GM21381 (cell line): ENCODE measurements at regions not wholly inside any gene's neighbourhood (a gene's known extent, or its start where the extent isn't known, plus 50 kb on each side); places are given as distances from the start of the nearest gene placed in this dataset.
"Not testable (repeated sequence)": the region's sequence is repeated elsewhere in the genome, so short reads cannot be mapped to it uniquely, and the experiment has no call there.

Experiments
- ATAC-seq: cut with Tn5 transposase; IDR thresholded peaks from one replicate; pipeline ENCODE4 v1.9.1; 2021; ENCODE audit warnings: mild to moderate bottlenecking, moderate library complexity; ENCODE audit not compliant: unreplicated experiment

GRCh38 chr15:81636064-81636463 is 262.1 kb upstream of the TMC3 start:
- ATAC-seq, result not testable (repeated sequence)

- no peak for ATAC-seq
Observed at GRCh38 chr15:81633889-81634288, 259.9 kb upstream of the TMC3 start.

GRCh38 chr15:81625896-81626295 is 251.9 kb upstream of the TMC3 start:
- ATAC-seq, result no peak

DNA sequence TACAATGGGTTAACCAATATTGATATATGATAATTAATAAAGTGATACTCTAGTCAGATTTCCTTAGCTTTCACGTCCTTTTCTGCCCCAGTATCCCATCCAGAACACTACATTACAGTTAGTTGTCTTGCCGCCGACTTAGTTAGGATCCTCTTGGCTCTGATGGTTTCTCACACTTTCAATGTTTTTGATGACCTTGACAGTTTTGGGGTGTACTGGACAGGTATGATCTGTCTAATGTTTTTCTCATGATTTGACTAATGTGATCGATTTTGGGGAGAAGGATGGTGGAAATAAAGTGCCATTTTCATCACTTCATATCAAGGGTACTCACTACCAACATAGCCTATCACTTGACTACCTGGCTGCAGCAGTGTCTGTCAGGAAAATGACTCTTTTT is 245.0 kb upstream of the TMC3 start:
- ATAC-seq, result no peak

GRCh38 chr15:81612631-81613030 is 238.6 kb upstream of the TMC3 start:
- ATAC-seq, result no peak

DNA sequence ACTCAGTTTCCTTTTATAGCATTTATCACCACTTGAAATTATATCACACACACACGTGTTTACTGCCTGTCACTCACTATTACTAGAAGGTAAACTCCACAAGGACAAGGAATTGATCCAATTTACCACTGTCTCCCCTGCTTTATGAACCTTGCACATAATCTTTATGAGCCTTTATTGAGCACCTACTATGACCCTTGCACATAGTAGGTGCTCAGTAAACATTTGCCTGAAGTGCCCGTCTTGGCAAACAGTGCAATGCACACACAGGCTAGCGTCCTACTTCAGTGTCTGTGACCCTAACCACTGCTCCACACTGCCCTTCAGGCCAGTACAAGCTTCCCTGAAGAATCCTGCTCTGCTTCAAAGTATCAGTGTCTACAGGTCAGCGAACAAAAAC is 237.7 kb upstream of the TMC3 start:
- no peak for ATAC-seq

GRCh38 chr15:81608309-81608829 is 234.4 kb upstream of the TMC3 start:
- no peak for ATAC-seq

DNA sequence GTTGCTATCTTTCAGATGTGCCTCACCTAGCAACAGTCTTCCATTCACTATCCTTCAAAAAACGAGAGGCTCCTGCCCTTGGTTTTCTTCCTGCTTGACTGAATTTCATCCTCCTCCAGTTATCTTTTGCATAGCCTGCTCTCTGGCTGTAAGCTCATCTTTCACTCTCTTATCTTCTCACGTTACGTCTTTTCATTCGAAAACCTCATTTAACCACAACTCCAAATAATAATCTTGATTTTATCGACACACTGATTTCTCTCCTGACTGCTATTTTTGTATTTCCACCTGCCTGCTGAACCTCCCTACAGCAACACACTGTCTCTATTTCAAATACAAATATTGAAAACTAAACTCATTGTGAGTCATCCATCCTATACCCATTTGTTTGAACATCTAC is 230.7 kb upstream of the TMC3 start:
- no peak for ATAC-seq

DNA sequence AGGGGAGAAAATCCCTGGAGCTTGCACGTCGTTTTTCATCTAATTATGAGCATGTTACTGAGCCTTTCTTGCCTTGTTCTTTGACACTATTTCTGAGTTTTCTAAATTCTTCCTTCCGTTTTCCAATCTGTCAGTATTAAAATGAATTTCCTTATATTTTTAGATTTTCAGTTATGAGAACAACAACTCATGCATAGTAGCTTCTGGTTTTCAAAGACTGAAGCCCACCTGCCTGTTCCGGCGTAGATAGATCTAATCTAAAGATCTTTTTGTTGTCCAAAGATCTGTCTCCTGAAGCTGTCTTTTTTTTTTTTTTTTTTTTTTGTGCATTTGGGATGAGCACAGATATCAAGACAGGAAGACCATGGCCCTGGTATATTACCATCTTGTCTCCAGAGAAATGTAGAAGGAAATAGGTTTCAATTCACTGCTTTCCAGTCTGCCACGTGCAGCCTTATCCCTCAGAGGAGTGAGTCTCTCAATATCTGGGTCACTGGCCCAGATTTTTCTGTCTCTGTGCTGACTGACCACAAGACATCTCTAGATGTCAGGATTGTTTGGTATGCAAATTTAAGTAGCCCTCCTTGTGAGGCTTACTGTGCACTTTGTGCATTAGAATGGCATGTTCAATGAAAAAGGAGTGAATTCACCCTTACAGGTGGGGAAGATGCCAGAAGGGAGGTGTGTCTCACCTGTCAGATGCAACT is 222.3 kb upstream of the TMC3 start:
- ATAC-seq, result no peak

DNA sequence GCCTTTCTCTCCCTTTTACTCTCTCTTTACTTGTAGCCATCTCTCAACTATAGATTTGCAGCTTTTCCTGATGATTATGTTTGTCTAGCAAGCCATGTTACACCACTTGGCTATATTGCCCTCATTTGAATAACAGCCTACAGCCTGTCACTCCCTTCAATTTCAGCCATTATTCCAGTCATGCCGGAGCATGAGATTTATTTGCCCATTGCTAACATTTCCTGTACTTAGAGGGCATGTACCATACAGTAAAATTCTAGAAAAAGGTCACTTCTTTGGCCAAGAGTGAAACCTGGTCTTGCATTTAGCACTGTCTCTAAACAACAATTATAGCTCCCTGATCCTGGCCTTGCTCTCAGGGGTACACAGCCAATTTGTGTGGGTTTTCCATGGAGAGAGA is 221.7 kb upstream of the TMC3 start:
- ATAC-seq, result no peak

GRCh38 chr15:81589671-81590070 is 215.7 kb upstream of the TMC3 start:
- no peak for ATAC-seq

- ATAC-seq, result no peak
Observed at GRCh38 chr15:81575436-81576123, 201.6 kb upstream of the TMC3 start.

- no peak for ATAC-seq
Observed at GRCh38 chr15:81573098-81573746, 199.2 kb upstream of the TMC3 start.

- ATAC-seq, result no peak
Observed at GRCh38 chr15:81572190-81572589, 198.2 kb upstream of the TMC3 start.

- no peak for ATAC-seq
Observed at GRCh38 chr15:81569286-81570080, 195.5 kb upstream of the TMC3 start.

DNA sequence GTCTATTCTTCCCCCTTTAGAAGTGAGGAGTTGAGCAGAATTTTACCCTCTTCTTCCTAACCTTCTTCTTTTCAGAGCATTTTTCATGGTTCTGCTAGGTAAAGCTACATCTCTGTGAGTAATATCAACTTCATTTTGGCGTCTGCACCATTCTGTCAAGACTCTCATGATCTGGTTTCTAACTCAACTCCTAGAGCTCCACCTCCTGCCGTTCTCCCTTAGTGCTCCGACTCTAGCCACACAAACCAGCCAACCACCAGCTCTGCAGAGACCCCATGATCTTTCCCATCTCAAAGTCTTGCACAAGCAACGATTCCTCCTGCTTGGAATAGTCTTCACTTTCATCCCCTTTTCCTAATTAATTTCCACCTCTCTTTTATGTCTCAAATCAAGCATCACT is 193.9 kb upstream of the TMC3 start:
- ATAC-seq, result no peak

- ATAC-seq, result no peak
Observed at GRCh38 chr15:81562986-81563385, 189.0 kb upstream of the TMC3 start.

DNA sequence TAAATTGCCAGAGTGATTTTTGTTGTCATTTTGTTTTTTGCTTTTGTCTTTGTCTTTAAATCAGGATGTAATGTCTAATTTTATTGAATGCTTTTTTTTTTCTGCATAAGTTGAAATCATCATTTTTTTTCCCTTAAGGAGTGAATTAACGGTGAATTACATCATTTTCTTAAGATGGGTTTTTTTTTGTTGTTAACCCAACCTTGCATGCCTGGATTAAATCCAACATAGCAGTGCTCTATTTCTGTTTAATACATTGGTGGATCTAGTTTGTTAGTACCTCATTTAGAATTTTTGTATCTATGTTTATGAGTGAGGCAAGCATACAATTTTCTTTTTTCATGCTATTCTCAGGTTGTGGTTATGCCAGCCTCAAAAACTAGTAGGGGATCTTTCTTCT is 186.4 kb upstream of the TMC3 start:
- ATAC-seq, result no peak

- ATAC-seq, result no peak
Observed at GRCh38 chr15:81558056-81558455, 184.0 kb upstream of the TMC3 start.

GRCh38 chr15:81555346-81555745 is 181.3 kb upstream of the TMC3 start:
- ATAC-seq, result no peak
